H1 (cell line): ENCODE measurements at regions not wholly inside any gene's neighbourhood (a gene's known extent, or its start where the extent isn't known, plus 50 kb on each side); places are given as distances from the start of the nearest gene placed in this dataset.

Experiments used
- CTCF ChIA-PET: fragments of 300-600 bp; sonication (Branson Sonifier 250); formaldehyde crosslinking; loops from one replicate; lab custom pipeline; 2021; ENCODE audit not compliant: partially characterized antibody; lab: Charles Lee
- POLR2A ChIA-PET: fragments of 300-600 bp; sonication (Branson Sonifier 250); formaldehyde crosslinking; loops from one replicate; lab custom pipeline; 2021; ENCODE audit warnings: inconsistent platforms; ENCODE audit not compliant: partially characterized antibody; lab: Charles Lee
- DNase-seq, 2 experiments: peaks; one replicate each; pipeline versions ENCODE4 v3.0.0 to v3.0.0-alpha.2; 2010 to 2022; ENCODE audit warnings: low spot score in 2 of 2, low read depth in 1 of 2, mixed read lengths in 1 of 2
- FAIRE-seq: peaks from 2 replicates; lab custom pipeline; 2011; peaks lifted over from hg19 to GRCh38; lab: Jason Lieb, UNC
- H2AFZ ChIP-seq: 2 replicates; pipeline ENCODE4 v1.8.1; 2012; ENCODE audit warnings: low read length, inconsistent platforms
- H2AK5ac ChIP-seq: 2 replicates; pipeline ENCODE4 v1.6.1; 2013; ENCODE audit warnings: low read depth, low read length
- H2BK120ac ChIP-seq: replicated peaks from 2 replicates; pipeline ENCODE3; 2013; ENCODE audit warnings: low read depth, low read length, inconsistent platforms
- H2BK12ac ChIP-seq: 2 replicates; pipeline ENCODE4 v1.6.1; 2013; ENCODE audit warnings: low read depth, low read length
- H2BK15ac ChIP-seq: 2 replicates; pipeline ENCODE4 v1.6.1; 2013; ENCODE audit warnings: low read length
- H2BK20ac ChIP-seq: 2 replicates; pipeline ENCODE4 v1.6.1; 2013; ENCODE audit warnings: low read length
- H2BK5ac ChIP-seq: 2 replicates; pipeline ENCODE4 v1.6.1; 2013; ENCODE audit warnings: low read depth, low read length
- H3K14ac ChIP-seq: 2 replicates; pipeline ENCODE4 v1.6.1; 2013; ENCODE audit warnings: inconsistent platforms; ENCODE audit not compliant: insufficient read length
- H3K18ac ChIP-seq: 2 replicates; pipeline ENCODE4 v1.6.1; 2013; ENCODE audit warnings: low read length; ENCODE audit errors: extremely low read depth
- H3K23ac ChIP-seq: 2 replicates; pipeline ENCODE4 v1.6.1; 2013; ENCODE audit warnings: inconsistent platforms; ENCODE audit not compliant: insufficient read length
- H3K23me2 ChIP-seq: 2 replicates; pipeline ENCODE4 v1.6.1; 2013; ENCODE audit warnings: low read depth, low read length
- H3K27ac ChIP-seq: 2 replicates; pipeline ENCODE4 v1.6.1; 2011; ENCODE audit warnings: low read depth, low read length, inconsistent platforms
- H3K27me3 ChIP-seq, 4 experiments: replicated peaks in 1 of 4; 1 replicate in 1 of 4; 2 replicates in 3 of 4; pipeline versions ENCODE4 v1.6.1 to v1.8.1; 2011 to 2013; ENCODE audit warnings: low read length in 3 of 4, mild to moderate bottlenecking in 3 of 4, inconsistent platforms in 2 of 4, mixed read lengths in 2 of 4, moderate library complexity in 1 of 4; ENCODE audit not compliant: control insufficient read depth in 3 of 4, insufficient read depth in 3 of 4; ENCODE audit errors: extremely low read depth in 1 of 4
- H3K36me3 ChIP-seq, 4 experiments: 2 replicates each; pipeline versions ENCODE4 v1.6.1 to v1.8.1; 2011 to 2013; ENCODE audit warnings: mild to moderate bottlenecking in 4 of 4, low read length in 3 of 4, moderate library complexity in 2 of 4, control low read depth in 1 of 4, inconsistent platforms in 1 of 4; ENCODE audit not compliant: insufficient read depth in 4 of 4, control insufficient read depth in 2 of 4
- H3K4ac ChIP-seq: replicated peaks from 2 replicates; pipeline ENCODE3; 2013; ENCODE audit warnings: low read length, low read depth, mixed read lengths, inconsistent platforms; ENCODE audit not compliant: insufficient read length
- H3K4me1 ChIP-seq, 4 experiments: replicated peaks in 1 of 4; 1 replicate in 1 of 4; 2 replicates in 3 of 4; pipeline versions ENCODE4 v1.6.1 to v1.8.1; 2011 to 2013; ENCODE audit warnings: low read length in 3 of 4, inconsistent platforms in 2 of 4, mixed read lengths in 1 of 4; ENCODE audit not compliant: insufficient read depth in 4 of 4, control insufficient read depth in 3 of 4
- H3K4me2 ChIP-seq, 2 experiments: 2 replicates each; pipeline versions ENCODE4 v1.6.1 to v1.8.1; 2011 to 2013; ENCODE audit warnings: low read depth in 2 of 2, low read length in 2 of 2, control low read depth in 1 of 2, inconsistent platforms in 1 of 2, mild to moderate bottlenecking in 1 of 2; ENCODE audit not compliant: insufficient read depth in 1 of 2
- H3K4me3 ChIP-seq, 4 experiments: fragments of 200-600, 300-600 bp in 1 of 4; sonication (generic), shearing (Covaris generic), sonication (Bioruptor Twin) in 1 of 4; 2 replicates each; pipeline versions ENCODE4 v1.5.1 to v1.8.1; 2011 to 2016; ENCODE audit warnings: low read length in 4 of 4, low read depth in 3 of 4, control low read depth in 2 of 4, inconsistent platforms in 2 of 4, mild to moderate bottlenecking in 2 of 4, mixed read lengths in 1 of 4, moderate library complexity in 1 of 4; ENCODE audit not compliant: insufficient read depth in 2 of 4; ENCODE audit errors: extremely low read depth in 1 of 4
- H3K56ac ChIP-seq: replicated peaks from 2 replicates; pipeline ENCODE3; 2013; ENCODE audit warnings: low read depth, mild to moderate bottlenecking, mixed read lengths, low read length, inconsistent platforms; ENCODE audit not compliant: insufficient read length
- H3K79me1 ChIP-seq: 2 replicates; pipeline ENCODE4 v1.6.1; 2013; ENCODE audit warnings: low read depth, low read length, control low read depth
- H3K79me2 ChIP-seq, 2 experiments: 2 replicates each; pipeline versions ENCODE4 v1.6.1 to v1.8.1; 2012 to 2013; ENCODE audit warnings: low read length in 2 of 2, mild to moderate bottlenecking in 2 of 2, inconsistent platforms in 1 of 2; ENCODE audit not compliant: insufficient read depth in 2 of 2, control insufficient read depth in 1 of 2
- H3K9ac ChIP-seq, 4 experiments: replicated peaks in 1 of 4; 1 replicate in 1 of 4; 2 replicates in 3 of 4; pipeline versions ENCODE4 v1.6.1 to v1.8.1; 2011 to 2013; ENCODE audit warnings: low read depth in 3 of 4, low read length in 3 of 4, control low read depth in 2 of 4, mild to moderate bottlenecking in 2 of 4, moderate library complexity in 2 of 4, inconsistent platforms in 1 of 4; ENCODE audit errors: extremely low read depth in 1 of 4
- H3K9me3 ChIP-seq, 2 experiments: 2 replicates each; pipeline versions ENCODE4 v1.6.1 to v1.8.1; 2012 to 2013; ENCODE audit warnings: mild to moderate bottlenecking in 2 of 2, moderate library complexity in 2 of 2, control low read depth in 1 of 2, inconsistent platforms in 1 of 2, low read depth in 1 of 2, low read length in 1 of 2, mixed read lengths in 1 of 2; ENCODE audit not compliant: insufficient read depth in 2 of 2
- H4K20me1 ChIP-seq, 2 experiments: replicated peaks in 1 of 2; 2 replicates each; pipeline versions ENCODE3 to v1.8.1; 2011 to 2013; ENCODE audit warnings: inconsistent platforms in 2 of 2, low read length in 2 of 2, mild to moderate bottlenecking in 1 of 2; ENCODE audit not compliant: insufficient read depth in 2 of 2, control insufficient read depth in 1 of 2
- H4K5ac ChIP-seq: 2 replicates; pipeline ENCODE4 v1.6.1; 2013; ENCODE audit warnings: low read length, low read depth, mixed read lengths, inconsistent platforms; ENCODE audit not compliant: insufficient read length
- H4K8ac ChIP-seq: 2 replicates; pipeline ENCODE4 v1.8.0; 2013; ENCODE audit warnings: mild to moderate bottlenecking, moderate library complexity, low read length, inconsistent platforms; ENCODE audit not compliant: insufficient read depth; ENCODE audit errors: extremely low read depth
- H4K91ac ChIP-seq: replicated peaks from 2 replicates; pipeline ENCODE3; 2013; ENCODE audit warnings: low read length, mixed read lengths, inconsistent platforms; ENCODE audit not compliant: insufficient read length
- CHD2 ChIP-seq: IDR thresholded peaks from 2 replicates; pipeline ENCODE4 v1.6.1; 2012; ENCODE audit warnings: low read length, improper control_type of control experiment
- JUN ChIP-seq: IDR thresholded peaks from 2 replicates; pipeline ENCODE4 v1.6.1; 2011; ENCODE audit warnings: low read depth, mild to moderate bottlenecking, improper control_type of control experiment, low read length
- KDM4A ChIP-seq: IDR thresholded peaks from one replicate; pipeline ENCODE4 v1.7.1; 2012; ENCODE audit warnings: low read depth, mild to moderate bottlenecking, moderate library complexity, low read length, inconsistent platforms; ENCODE audit not compliant: severe bottlenecking
- POU5F1 ChIP-seq: IDR thresholded peaks from 2 replicates; pipeline ENCODE4 v1.6.1; 2011; ENCODE audit warnings: low read depth, mild to moderate bottlenecking, low read length, moderate library complexity
- WGBS, 2 experiments: shearing (Covaris generic) in 1 of 2; methylation state at CpG; one replicate each; pipeline versions ENCODE4 v1.1.6 to v1.1.7; 2013 to 2015; ENCODE audit warnings: low lambda C conversion rate in 2 of 2, mixed read lengths in 2 of 2, inconsistent platforms in 1 of 2, low coverage in 1 of 2, missing lambda C conversion rate in 1 of 2; ENCODE audit not compliant: insufficient replicate concordance in 2 of 2, insufficient coverage in 1 of 2, insufficient read length in 1 of 2; ENCODE audit errors: extremely low coverage in 1 of 2, missing lambda C conversion rate in 1 of 2; 5-methylcytosine and 5-hydroxymethylcytosine counted together

DNA sequence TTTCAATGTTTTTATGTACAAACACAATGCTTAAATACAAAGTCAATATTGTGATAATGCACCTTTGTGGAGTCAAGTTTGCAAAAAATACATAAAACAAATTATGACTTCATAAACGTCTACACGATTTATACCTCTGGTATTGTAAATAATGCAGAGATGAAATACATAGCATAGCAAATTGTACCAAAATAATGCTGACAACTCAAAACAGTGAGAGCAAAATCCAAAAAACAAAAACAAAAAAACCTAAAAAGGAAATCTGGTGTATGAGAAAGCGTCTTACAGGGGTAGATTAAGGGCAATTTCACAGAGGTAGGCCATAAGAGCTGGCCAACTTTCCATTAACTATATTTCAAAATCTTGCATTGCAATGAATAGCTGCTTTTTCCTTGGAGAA, 161.5 kb upstream of the LRRC7 start:
- 94% methylated on average over 3 of the region's 3 CpGs; no CpG with 5 or more reads in 1 of the 2 experiments for WGBS, 2 experiments
- CTCF ChIA-PET = no interaction called here
- FAIRE-seq = no peak
- TF ChIP-seq POU5F1 = no peak
- no peak for TF ChIP-seq JUN
- no peak for TF ChIP-seq CHD2
- no peak for TF ChIP-seq KDM4A

More for the DNA sequence above, 161.5 kb upstream of the LRRC7 start:
- Histone ChIP-seq H3K4me2 (no peak overlapping the region), H3K27ac (no peak overlapping the region), H3K23ac (no peak overlapping the region), H2BK15ac (no peak overlapping the region), H3K4me3 (no peak overlapping the region), H2BK5ac (no peak overlapping the region), H2AK5ac (no peak overlapping the region), H3K9me3 (no peaks in the 10 kb centered on the region), H4K20me1 (no peaks in the 10 kb centered on the region), H4K8ac (no peak overlapping the region), H4K5ac (no peak overlapping the region), H3K4me1 (no peaks in the 10 kb centered on the region), H3K36me3 (no peaks in the 10 kb centered on the region), H3K79me1 (no peaks in the 10 kb centered on the region), H3K27me3 (no peaks in the 10 kb centered on the region), H3K56ac (no peak overlapping the region), H2AFZ (no peak overlapping the region), H2BK12ac (no peak overlapping the region), H3K23me2 (no peaks in the 10 kb centered on the region), H3K14ac (no peak overlapping the region), H4K91ac (no peak overlapping the region), H3K4ac (no peak overlapping the region), H2BK120ac (no peak overlapping the region), H3K79me2 (no peaks in the 10 kb centered on the region), H2BK20ac (no peak overlapping the region), H3K18ac (no peak overlapping the region), H3K9ac (no peak overlapping the region)
- POLR2A ChIA-PET = no interaction called here
- DNase-seq = no peak
